Trophoblast cell (in vitro differentiated cells and primary cell): ENCODE measurements at regions not wholly inside any gene's neighbourhood (a gene's known extent, or its start where the extent isn't known, plus 50 kb on each side); places are given as distances from the start of the nearest gene placed in this dataset.
"Not testable (repeated sequence)": the region's sequence is repeated elsewhere in the genome, so short reads cannot be mapped to it uniquely, and the experiment has no call there.

Source experiments
- DNase-seq, 2 donors: peaks; one replicate each; pipeline ENCODE4 v3.0.0-alpha.2; 2016
- H2AFZ ChIP-seq: 2 replicates; pipeline ENCODE4 v1.6.1; 2013; ENCODE audit warnings: low read length, moderate library complexity, mild to moderate bottlenecking; ENCODE audit not compliant: insufficient read depth, poor library complexity
- H2AK5ac ChIP-seq: 2 replicates; pipeline ENCODE4 v1.6.1; 2013; ENCODE audit warnings: mild to moderate bottlenecking, low read length
- H2BK120ac ChIP-seq: 2 replicates; pipeline ENCODE4 v1.6.1; 2013; ENCODE audit warnings: low read length, mild to moderate bottlenecking, moderate library complexity; ENCODE audit not compliant: insufficient read depth, poor library complexity
- H2BK12ac ChIP-seq: 2 replicates; pipeline ENCODE4 v1.6.1; 2013; ENCODE audit warnings: mild to moderate bottlenecking, low read length, moderate library complexity
- H2BK5ac ChIP-seq: 2 replicates; pipeline ENCODE4 v1.6.1; 2013; ENCODE audit warnings: low read length, low read depth, moderate library complexity, mild to moderate bottlenecking; ENCODE audit not compliant: poor library complexity
- H3K14ac ChIP-seq: 2 replicates; pipeline ENCODE4 v1.6.1; 2013; ENCODE audit warnings: mild to moderate bottlenecking, low read length
- H3K18ac ChIP-seq: 2 replicates; pipeline ENCODE4 v1.6.1; 2013; ENCODE audit warnings: mild to moderate bottlenecking, low read length
- H3K23ac ChIP-seq: 2 replicates; pipeline ENCODE4 v1.6.1; 2013; ENCODE audit warnings: low read length
- H3K27ac ChIP-seq: 2 replicates; pipeline ENCODE4 v1.5.1; 2013; ENCODE audit warnings: low read depth, mild to moderate bottlenecking, inconsistent platforms, low read length, moderate library complexity
- H3K27me3 ChIP-seq: 2 replicates; pipeline ENCODE4 v1.6.1; 2013; ENCODE audit warnings: inconsistent platforms, mild to moderate bottlenecking, low read length, moderate library complexity; ENCODE audit not compliant: insufficient read depth
- H3K36me3 ChIP-seq, 2 experiments: 1 replicate in 1 of 2; 2 replicates in 1 of 2; pipeline ENCODE4 v1.6.1; 2013; ENCODE audit warnings: low read length in 2 of 2, mild to moderate bottlenecking in 2 of 2, moderate library complexity in 1 of 2; ENCODE audit not compliant: insufficient read depth in 2 of 2, control insufficient read depth in 1 of 2
- H3K4ac ChIP-seq: 2 replicates; pipeline ENCODE4 v1.6.1; 2013; ENCODE audit warnings: low read depth, mild to moderate bottlenecking, low read length, moderate library complexity
- H3K4me1 ChIP-seq, 2 experiments: 1 replicate in 1 of 2; 2 replicates in 1 of 2; pipeline ENCODE4 v1.6.1; 2013; ENCODE audit warnings: low read length in 2 of 2, mild to moderate bottlenecking in 2 of 2, moderate library complexity in 1 of 2; ENCODE audit not compliant: insufficient read depth in 2 of 2, control insufficient read depth in 1 of 2
- H3K4me2 ChIP-seq: 2 replicates; pipeline ENCODE4 v1.6.1; 2013; ENCODE audit warnings: inconsistent platforms, mild to moderate bottlenecking, low read length, moderate library complexity
- H3K4me3 ChIP-seq: 2 replicates; pipeline ENCODE4 v1.5.1; 2013; ENCODE audit warnings: mild to moderate bottlenecking, low read depth, low read length, inconsistent platforms
- H3K79me1 ChIP-seq: one replicate; pipeline ENCODE4 v1.6.1; 2013; ENCODE audit warnings: low read length
- H3K79me2 ChIP-seq: 2 replicates; pipeline ENCODE4 v1.6.1; 2013; ENCODE audit warnings: low read length, mild to moderate bottlenecking; ENCODE audit not compliant: control insufficient read depth, insufficient read depth, poor library complexity
- H3K9ac ChIP-seq: 2 replicates; pipeline ENCODE4 v1.6.1; 2013; ENCODE audit warnings: mild to moderate bottlenecking, low read length
- H3K9me3 ChIP-seq: 2 replicates; pipeline ENCODE4 v1.6.1; 2013; ENCODE audit warnings: low read depth, mild to moderate bottlenecking, control low read depth, inconsistent platforms, low read length; ENCODE audit not compliant: insufficient read depth
- H4K12ac ChIP-seq: 2 replicates; pipeline ENCODE4 v1.6.1; 2013; ENCODE audit warnings: low read depth, mild to moderate bottlenecking, low read length, moderate library complexity
- H4K8ac ChIP-seq: 2 replicates; pipeline ENCODE4 v1.6.1; 2013; ENCODE audit warnings: low read depth, mild to moderate bottlenecking, low read length, moderate library complexity
- H4K91ac ChIP-seq: one replicate; pipeline ENCODE4 v1.6.1; 2013; ENCODE audit warnings: low read depth, mild to moderate bottlenecking, low read length, moderate library complexity
- WGBS: extraction: QIAGEN DNeasy Blood & Tissue Kit; methylation state at CpG from one replicate; pipeline ENCODE4 v1.1.7; 2013; ENCODE audit warnings: missing lambda C conversion rate; ENCODE audit not compliant: insufficient read length, insufficient coverage; ENCODE audit errors: extremely low coverage; 5-methylcytosine and 5-hydroxymethylcytosine counted together

DNA sequence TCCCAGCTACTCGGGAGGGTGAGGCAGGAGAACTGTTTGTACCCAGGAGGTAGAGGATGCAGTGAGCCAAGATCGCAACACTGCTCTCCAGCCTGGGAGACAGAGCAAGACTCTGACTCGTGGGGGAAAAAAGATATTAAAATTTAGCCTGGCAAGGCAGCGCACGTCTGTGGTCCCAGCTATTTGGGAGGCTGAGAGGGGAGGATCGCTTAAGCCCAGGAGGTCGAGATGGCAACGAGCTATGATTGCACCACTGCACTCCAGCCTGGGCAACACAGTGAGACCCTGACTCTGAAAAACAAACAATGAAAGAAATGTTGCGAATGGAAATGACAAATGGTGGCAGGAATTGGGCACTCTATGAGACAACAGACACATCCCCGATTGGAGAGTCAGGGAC lies 137.2 kb upstream of the C1QTNF3 start:
- H3K9me3 ChIP-seq, H3K27me3 ChIP-seq, H4K12ac ChIP-seq, H3K79me1 ChIP-seq, H4K91ac ChIP-seq, H2AK5ac ChIP-seq, H2BK120ac ChIP-seq, H2BK5ac ChIP-seq, H3K18ac ChIP-seq, H3K14ac ChIP-seq, H3K9ac ChIP-seq, H3K23ac ChIP-seq, H3K79me2 ChIP-seq, H2BK12ac ChIP-seq, H3K36me3 ChIP-seq, DNase-seq, H3K4me3 ChIP-seq, H3K27ac ChIP-seq, H3K4ac ChIP-seq, H3K4me2 ChIP-seq, H4K8ac ChIP-seq, H2AFZ ChIP-seq, H3K4me1 ChIP-seq: not testable (repeated sequence)
- WGBS = no CpG with 5 or more reads among the region's 10 CpGs

DNA sequence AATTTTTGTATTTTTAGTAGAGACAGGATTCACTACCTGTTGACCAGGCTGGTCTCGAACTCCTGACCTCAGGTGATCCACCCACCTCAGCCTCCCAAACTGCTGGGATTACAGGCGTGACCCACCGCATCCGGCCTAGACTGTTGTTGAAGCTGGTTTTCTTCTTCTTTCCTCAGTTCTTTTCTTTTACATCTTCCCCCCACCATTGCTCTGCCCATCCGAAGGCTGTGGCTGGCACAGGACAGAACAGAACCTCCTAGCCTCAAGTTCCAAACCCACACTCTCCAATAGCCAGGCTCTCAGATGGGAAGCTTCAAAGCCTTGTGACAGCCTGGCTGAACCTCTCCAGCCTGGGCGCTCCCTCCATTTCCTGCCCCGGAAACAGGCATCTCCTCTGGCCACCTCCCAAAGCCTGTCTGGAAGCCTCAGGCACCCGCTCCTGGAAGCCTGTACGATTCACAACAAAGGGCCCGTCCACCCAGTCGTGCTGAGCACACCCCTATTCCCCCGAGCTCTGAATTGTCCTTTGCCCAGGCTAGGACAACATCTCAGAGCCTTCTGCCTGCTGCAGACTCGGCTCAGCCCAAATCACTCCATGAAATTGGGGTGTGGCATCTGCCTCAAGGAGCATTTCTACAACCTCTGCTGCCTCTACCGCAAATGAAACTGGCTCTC lies 138.1 kb upstream of the C1QTNF3 start:
- H3K4me3 ChIP-seq, H3K27me3 ChIP-seq, H3K9ac ChIP-seq, H2AFZ ChIP-seq, H4K12ac ChIP-seq, H3K4ac ChIP-seq, H3K14ac ChIP-seq, H2BK12ac ChIP-seq, H3K79me1 ChIP-seq, H2AK5ac ChIP-seq, H3K36me3 ChIP-seq, H4K8ac ChIP-seq, H3K79me2 ChIP-seq, DNase-seq, H3K4me2 ChIP-seq, H3K23ac ChIP-seq, H3K9me3 ChIP-seq, H3K18ac ChIP-seq, H2BK120ac ChIP-seq, H3K27ac ChIP-seq, H4K91ac ChIP-seq, H2BK5ac ChIP-seq, H3K4me1 ChIP-seq: not testable (repeated sequence)
- WGBS = no CpG with 5 or more reads among the region's 14 CpGs

DNA sequence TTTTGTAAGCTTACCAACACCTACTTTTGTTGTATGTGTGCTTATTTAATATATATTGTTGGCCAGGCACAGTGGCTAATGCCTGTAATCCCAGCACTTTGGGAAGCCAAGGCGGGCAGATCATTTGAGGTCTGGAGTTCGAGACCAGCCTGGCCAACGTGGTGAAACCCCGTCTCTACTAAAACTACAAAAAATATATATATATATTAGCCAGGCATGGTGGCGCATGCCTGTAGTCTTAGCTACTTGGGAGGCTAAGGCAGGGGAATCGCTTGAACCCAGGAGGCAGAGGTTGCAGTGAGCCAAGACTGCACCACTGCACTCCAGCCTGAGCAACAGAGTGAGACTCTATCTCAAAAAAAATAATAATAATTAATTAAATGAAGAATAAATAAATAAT lies 142.0 kb upstream of the C1QTNF3 start:
- not testable (repeated sequence) for H4K91ac ChIP-seq, H3K4me2 ChIP-seq, H4K12ac ChIP-seq, H3K4me1 ChIP-seq, H2AK5ac ChIP-seq, H3K27me3 ChIP-seq, H3K9ac ChIP-seq, H3K9me3 ChIP-seq, H3K4me3 ChIP-seq, H2BK12ac ChIP-seq, H2AFZ ChIP-seq, H3K18ac ChIP-seq, H3K36me3 ChIP-seq, H3K79me2 ChIP-seq, H3K4ac ChIP-seq, H2BK5ac ChIP-seq, H3K23ac ChIP-seq, H3K27ac ChIP-seq, H2BK120ac ChIP-seq, H3K14ac ChIP-seq, H4K8ac ChIP-seq, H3K79me1 ChIP-seq, DNase-seq
- WGBS = no CpG with 5 or more reads among the region's 6 CpGs

DNA sequence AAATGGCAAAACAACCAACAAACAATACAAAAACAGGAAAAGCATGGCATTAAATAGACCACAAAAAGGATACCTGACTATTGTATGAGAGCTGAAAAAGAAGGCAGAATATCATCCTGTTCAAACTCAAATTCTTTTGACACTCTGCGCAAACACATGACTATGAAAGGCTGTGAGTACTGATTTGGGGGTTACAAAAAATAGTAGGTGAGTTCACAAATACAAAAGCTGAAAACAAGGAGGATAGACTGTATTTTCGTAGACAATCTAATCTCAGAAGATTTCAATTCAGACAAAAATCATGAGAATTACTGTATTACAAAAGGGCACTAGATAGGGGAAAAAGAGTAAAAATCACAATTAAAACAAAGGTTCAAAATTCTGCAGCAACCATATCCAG lies 142.6 kb upstream of the C1QTNF3 start:
- WGBS = no CpG with 5 or more reads among the region's 2 CpGs
- not testable (repeated sequence) for H2BK120ac ChIP-seq, H3K9me3 ChIP-seq, H3K4me2 ChIP-seq, H3K23ac ChIP-seq, H4K8ac ChIP-seq, H3K18ac ChIP-seq, H3K36me3 ChIP-seq, H3K27me3 ChIP-seq, H3K79me1 ChIP-seq, H2BK5ac ChIP-seq, H3K27ac ChIP-seq, H2AK5ac ChIP-seq, H3K4me1 ChIP-seq, H3K4me3 ChIP-seq, H2AFZ ChIP-seq, H4K12ac ChIP-seq, H2BK12ac ChIP-seq, H3K9ac ChIP-seq, H4K91ac ChIP-seq, H3K14ac ChIP-seq, H3K79me2 ChIP-seq, H3K4ac ChIP-seq
- DNase-seq = peak in 1 of 2 donors; percentile 6
